Breast epithelium (tissue), 4 donors: ENCODE measurements at regions not wholly inside any gene's neighbourhood (a gene's known extent, or its start where the extent isn't known, plus 50 kb on each side); places are given as distances from the start of the nearest gene placed in this dataset.
A peak's percentile ranks its signal among the peaks of the same experiment; 100 is the strongest.
"Not testable (repeated sequence)": the region's sequence is repeated elsewhere in the genome, so short reads cannot be mapped to it uniquely, and the experiment has no call there.

Experiments
- DNase-seq, 2 donors: peaks; one replicate each; pipeline ENCODE4 v3.0.0-alpha.2; 2019; ENCODE audit warnings: low spot score in 2 of 2
- H3K27ac ChIP-seq, 2 donors: fragments of 200-600 bp; sonication (generic) in 1 of 2; one replicate each; pipeline ENCODE4 v1.5.1; 2016 to 2019; ENCODE audit warnings: mild to moderate bottlenecking in 1 of 2
- H3K27me3 ChIP-seq, 2 donors: fragments of 200-600 bp; sonication (generic) in 1 of 2; one replicate each; pipeline versions ENCODE4 v1.5.1 to v1.6.0; 2017 to 2019; ENCODE audit warnings: control low read depth in 1 of 2, mild to moderate bottlenecking in 1 of 2
- H3K36me3 ChIP-seq: fragments of 200-600 bp; one replicate; pipeline ENCODE4 v1.5.1; 2019
- H3K4me1 ChIP-seq, 2 donors: fragments of 200-600 bp; sonication (generic); one replicate each; pipeline ENCODE4 v1.5.1; 2016 to 2019; ENCODE audit warnings: control low read depth in 1 of 2
- H3K4me3 ChIP-seq, 3 donors: fragments of 200-600 bp; sonication (generic); 1 replicate in 2 of 3; 2 replicates in 1 of 3; pipeline ENCODE4 v1.5.1; 2016 to 2019; ENCODE audit warnings: mild to moderate bottlenecking in 3 of 3, moderate library complexity in 2 of 3
- H3K9me3 ChIP-seq, 2 donors: fragments of 200-600 bp; sonication (generic) in 1 of 2; one replicate each; pipeline ENCODE4 v1.5.1; 2016 to 2019; ENCODE audit warnings: control low read depth in 1 of 2
- CTCF ChIP-seq, 3 donors: fragments of 450-650 bp; IDR thresholded peaks; one replicate each; pipeline ENCODE4 v1.5.1; 2016 to 2017; ENCODE audit warnings: antibody characterized with exemption in 3 of 3, mild to moderate bottlenecking in 3 of 3, moderate library complexity in 3 of 3
- POLR2A ChIP-seq: fragments of 450-650 bp; IDR thresholded peaks from one replicate; pipeline ENCODE4 v1.6.1; 2016; ENCODE audit warnings: antibody characterized with exemption, mild to moderate bottlenecking, moderate library complexity
- POLR2AphosphoS5 ChIP-seq, 3 donors: sonication (generic); formaldehyde crosslinking; IDR thresholded peaks; one replicate each; pipeline ENCODE4 v1.6.1; 2017; ENCODE audit warnings: antibody characterized with exemption in 3 of 3
- intact Hi-C: fragments of 100-400 bp; cut with DNase I; formaldehyde crosslinking; loops from one replicate; pipeline ENCODE4 v1.15.1; 2023; ENCODE audit warnings: low total_unique reads

DNA sequence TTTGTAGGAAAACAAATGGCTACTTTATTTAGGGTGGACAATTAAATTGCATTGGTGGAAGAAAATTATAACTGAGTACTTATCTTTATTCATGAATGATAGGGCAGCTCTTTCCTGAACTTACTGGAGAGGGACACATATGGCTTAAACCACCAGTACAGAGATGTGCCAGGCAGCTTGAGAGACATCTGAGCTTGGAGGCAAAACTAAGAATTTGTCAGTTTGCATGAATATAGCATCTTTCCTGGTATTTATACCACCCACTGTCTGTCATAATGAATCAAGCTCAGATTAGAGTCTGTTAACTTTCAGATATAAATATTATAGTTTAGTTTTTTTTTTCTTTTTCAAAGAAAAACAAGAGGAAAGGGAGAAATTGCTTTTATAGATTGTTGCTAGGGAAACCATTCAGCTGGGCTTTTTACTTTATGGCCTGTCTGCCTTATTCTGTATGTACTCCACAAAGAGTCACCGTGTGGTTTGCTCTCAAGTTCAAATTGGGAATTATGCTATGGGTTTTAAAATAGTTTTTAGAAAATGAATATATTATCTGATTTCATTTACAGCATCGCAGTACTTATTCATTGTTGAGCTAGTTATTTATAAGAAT, 477.0 kb upstream of the CHORDC1 start:
- Histone ChIP-seq H3K36me3 (no peaks in the 10 kb centered on the region), H3K4me3 (no peak overlapping the region), H3K9me3 (no peaks in the 10 kb centered on the region), H3K27ac (no peak overlapping the region), H3K27me3 (no peaks in the 10 kb centered on the region), H3K4me1 (no peaks in the 10 kb centered on the region)
- TF ChIP-seq POLR2AphosphoS5 (IDR thresholded peaks at IDR 0.05): no peak
- no peak for TF ChIP-seq CTCF (IDR thresholded peaks at IDR 0.05)
- TF ChIP-seq POLR2A: no peak
- intact Hi-C loops: no loop called here
- DNase-seq: no peak

GRCh38 chr11:90698238-90698637, 475.4 kb upstream of the CHORDC1 start:
- Histone ChIP-seq H3K9me3 (no peaks in the 10 kb centered on the region), H3K27me3 (no peaks in the 10 kb centered on the region), H3K27ac (no peak overlapping the region), H3K4me1 (no peaks in the 10 kb centered on the region), H3K36me3 (no peaks in the 10 kb centered on the region), H3K4me3 (no peak overlapping the region)
- TF ChIP-seq POLR2AphosphoS5 (IDR thresholded peaks at IDR 0.05): no peak
- DNase-seq: no peak
- intact Hi-C loops: no loop called here

- H3K36me3 ChIP-seq, H3K9me3 ChIP-seq, DNase-seq, H3K4me3 ChIP-seq, H3K27ac ChIP-seq, intact Hi-C loops, H3K4me1 ChIP-seq, H3K27me3 ChIP-seq: not testable (repeated sequence)
Measured at GRCh38 chr11:90675496-90675895, 452.6 kb upstream of the CHORDC1 start.

DNA sequence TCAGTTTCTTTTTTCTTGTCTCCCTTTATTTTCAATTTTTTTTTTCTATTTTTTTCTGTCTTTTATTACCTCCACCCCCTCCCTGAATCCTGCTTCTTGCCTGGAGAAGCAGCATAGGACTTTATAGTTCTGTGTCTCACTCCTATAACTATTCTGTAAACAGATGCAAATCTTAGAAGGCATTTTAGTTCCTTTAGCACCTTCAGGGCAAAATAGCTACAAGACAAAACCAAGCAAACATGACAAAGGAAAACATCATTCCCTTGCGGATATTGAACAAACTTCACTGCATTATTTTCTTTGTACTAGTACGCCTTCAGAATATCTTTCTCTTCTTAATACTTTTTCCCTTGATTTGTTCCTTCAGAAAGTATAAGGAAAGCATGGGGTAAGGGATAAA, 446.2 kb upstream of the CHORDC1 start:
- Histone ChIP-seq H3K36me3 (no peaks in the 10 kb centered on the region), H3K27ac (no peak overlapping the region), H3K4me3 (no peak overlapping the region), H3K9me3 (no peaks in the 10 kb centered on the region), H3K4me1 (no peaks in the 10 kb centered on the region), H3K27me3 (no peaks in the 10 kb centered on the region)
- DNase-seq: no peak
- TF ChIP-seq POLR2A (no peak), CTCF (IDR thresholded peaks at IDR 0.05) (peak in 1 of 3 donors; percentile 10)
- intact Hi-C loops: no loop called here

DNA sequence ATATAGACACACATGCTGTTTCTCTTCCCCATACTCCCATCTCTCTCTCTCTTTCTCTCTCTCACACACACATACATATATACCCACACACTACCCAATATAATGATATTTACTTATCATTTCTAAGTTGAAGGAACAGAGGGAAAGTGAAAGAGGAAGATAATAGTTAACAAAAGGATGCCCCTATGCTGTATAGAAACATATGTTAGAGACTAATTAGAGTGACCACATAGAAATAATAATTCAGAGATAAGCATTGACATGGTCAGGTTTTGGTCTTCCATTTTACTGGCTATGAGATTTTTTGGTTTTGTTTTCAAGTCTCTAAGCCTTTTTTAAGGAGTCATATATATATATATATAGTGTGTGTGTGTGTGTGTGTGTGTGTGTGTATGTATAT, 445.7 kb upstream of the CHORDC1 start:
- H3K4me3 ChIP-seq: no peak overlapping the region
- no peaks in the 10 kb centered on the region for H3K36me3 ChIP-seq
- H3K4me1 ChIP-seq: no peaks in the 10 kb centered on the region
- no peaks in the 10 kb centered on the region for H3K27me3 ChIP-seq
- TF ChIP-seq POLR2AphosphoS5 (IDR thresholded peaks at IDR 0.05) (no peak), CTCF (IDR thresholded peaks at IDR 0.05) (no peak), POLR2A (no peak)
- no peaks in the 10 kb centered on the region for H3K9me3 ChIP-seq
- H3K27ac ChIP-seq: no peak overlapping the region
- DNase-seq: no peak
- intact Hi-C loops: no loop called here

- Histone ChIP-seq H3K27me3 (no peaks in the 10 kb centered on the region), H3K4me1 (no peaks in the 10 kb centered on the region)
Measured at GRCh38 chr11:90661233-90661632, 438.4 kb upstream of the CHORDC1 start.

More at GRCh38 chr11:90661233-90661632, 438.4 kb upstream of the CHORDC1 start:
- TF ChIP-seq CTCF (IDR thresholded peaks at IDR 0.05) (no peak), POLR2AphosphoS5 (IDR thresholded peaks at IDR 0.05) (no peak), POLR2A (no peak)
- Histone ChIP-seq H3K36me3 (no peaks in the 10 kb centered on the region), H3K27ac (no peak overlapping the region), H3K4me3 (no peak overlapping the region), H3K9me3 (no peaks in the 10 kb centered on the region)
- no peak for DNase-seq
- intact Hi-C loops: no loop called here
